GM19372 (cell line): ENCODE measurements at regions not wholly inside any gene's neighbourhood (a gene's known extent, or its start where the extent isn't known, plus 50 kb on each side); places are given as distances from the start of the nearest gene placed in this dataset.

Experiments
- ATAC-seq: cut with Tn5 transposase; IDR thresholded peaks from one replicate; pipeline ENCODE4 v1.9.1; 2021; ENCODE audit warnings: mild to moderate bottlenecking, low read depth, moderate library complexity; ENCODE audit not compliant: unreplicated experiment

DNA sequence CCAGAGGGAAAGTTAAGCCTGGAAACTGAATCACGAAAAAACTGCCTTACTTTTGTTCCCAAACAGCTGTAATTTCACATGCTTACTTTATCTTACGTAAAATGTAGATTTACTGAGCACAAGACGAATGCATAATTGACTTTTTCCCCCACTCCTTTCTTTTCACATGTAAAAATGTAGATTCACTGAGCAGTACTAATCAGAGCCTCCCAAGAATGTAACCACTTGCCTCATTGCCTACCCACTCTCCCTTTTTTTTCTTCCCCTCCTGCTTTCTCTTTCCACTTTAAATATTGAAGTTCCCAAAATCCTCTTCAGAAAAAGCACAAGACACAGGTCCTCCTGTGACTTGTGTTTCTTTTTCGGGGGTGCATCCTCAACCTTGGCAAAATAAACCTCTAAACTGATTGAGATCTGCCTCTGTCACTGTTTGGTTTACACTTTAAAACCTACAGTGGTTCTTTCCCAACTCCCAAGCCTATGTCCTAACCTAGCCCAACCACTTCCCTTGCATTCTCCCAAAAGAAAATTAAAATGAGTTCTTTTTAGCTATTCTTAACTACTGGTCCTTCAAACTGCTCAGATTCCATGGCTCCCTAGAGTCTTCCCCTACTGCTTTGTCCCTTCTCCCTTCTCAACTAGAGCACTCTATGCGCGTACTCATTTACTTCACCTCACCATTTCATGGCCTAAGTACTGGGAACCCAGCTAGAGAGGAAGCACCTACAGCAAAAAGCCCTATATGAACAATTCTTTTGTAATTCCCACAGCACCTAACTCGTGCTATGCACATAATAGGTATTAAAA, 236.6 kb upstream of the MKLN1 start:
- no peak for ATAC-seq

- ATAC-seq = no peak
Measured at GRCh38 chr7:131094685-131095084, 233.0 kb upstream of the MKLN1 start.

DNA sequence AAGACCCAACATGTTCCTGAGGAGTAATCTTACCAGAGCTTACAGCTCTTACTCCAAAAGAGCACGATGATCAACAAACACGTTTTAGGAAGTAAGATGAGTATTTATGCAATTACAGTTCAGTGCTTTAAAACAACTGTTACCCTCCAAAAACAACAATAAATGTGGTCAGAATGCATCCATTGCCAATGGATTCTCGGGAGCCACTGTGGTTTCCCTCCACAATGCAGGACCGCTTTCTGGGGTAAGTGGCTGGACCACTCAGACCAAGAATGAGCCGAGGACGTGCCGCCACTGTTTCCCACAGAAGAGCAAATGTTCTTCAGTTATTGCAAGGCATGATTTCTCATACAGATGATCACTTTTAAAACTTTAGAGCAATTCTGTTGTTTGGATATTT, 232.3 kb upstream of the MKLN1 start:
- ATAC-seq = no peak

DNA sequence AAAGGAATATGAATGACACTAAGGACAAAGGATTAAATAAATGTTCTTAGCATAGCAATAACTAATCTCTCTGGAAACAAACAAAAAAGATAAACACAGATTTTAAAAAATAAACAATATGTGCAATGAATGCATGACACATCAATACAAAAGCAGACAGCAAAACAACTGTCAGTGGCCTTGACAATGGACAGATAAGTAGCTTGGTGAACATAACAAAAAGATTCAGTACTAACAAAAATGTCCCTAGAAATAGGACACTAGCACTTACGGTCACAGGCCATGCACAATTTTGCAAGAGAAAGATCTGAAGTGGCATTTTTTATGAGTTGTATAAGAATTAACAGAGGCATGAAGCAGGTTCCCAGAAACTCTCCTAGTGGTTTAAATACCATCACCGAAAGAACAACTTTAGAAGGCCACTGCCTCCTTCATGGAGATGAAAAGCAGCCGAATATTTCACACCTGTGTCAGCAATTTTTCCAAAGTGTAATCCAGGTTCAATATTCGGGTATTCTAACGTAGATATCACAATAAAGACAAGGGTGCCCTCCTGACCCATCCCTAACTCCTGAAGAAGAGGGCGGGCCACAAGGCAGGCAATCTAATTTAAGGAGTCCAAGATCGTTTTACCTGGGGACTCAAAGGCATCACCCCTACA, 231.3 kb upstream of the MKLN1 start:
- no peak for ATAC-seq

DNA sequence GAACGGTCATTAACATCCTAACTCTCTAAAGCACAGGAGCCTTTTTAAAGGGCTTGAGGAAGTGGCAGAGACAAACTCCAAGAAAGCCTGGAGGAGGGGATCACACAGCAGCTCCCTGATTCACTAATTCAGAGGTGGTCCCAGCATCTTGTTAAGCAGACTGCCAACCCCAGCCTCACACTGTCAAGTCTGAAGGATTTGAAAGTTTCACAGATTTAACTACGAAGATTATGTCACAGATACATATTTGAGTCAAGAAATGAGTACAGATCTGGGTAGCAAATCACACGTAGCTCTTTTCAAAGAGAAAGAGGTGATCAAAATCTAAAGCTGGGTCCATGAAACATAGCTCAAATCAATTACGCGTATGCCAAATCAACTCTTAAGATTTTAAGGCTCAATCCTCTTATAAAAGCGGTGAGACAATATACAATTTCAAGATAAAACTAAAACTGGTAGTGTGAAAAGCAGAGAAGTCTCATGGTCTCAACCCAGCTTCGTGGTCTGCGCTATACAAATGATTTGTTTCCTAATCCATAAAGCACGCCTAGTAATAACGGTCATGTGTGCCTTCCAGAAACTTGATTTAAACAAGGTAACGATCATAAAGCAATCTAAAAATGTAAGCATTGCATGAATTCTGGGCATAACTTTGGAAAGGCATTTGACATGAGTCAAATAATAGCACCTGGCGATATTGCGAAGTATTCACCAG, 229.9 kb upstream of the MKLN1 start:
- no peak for ATAC-seq

DNA sequence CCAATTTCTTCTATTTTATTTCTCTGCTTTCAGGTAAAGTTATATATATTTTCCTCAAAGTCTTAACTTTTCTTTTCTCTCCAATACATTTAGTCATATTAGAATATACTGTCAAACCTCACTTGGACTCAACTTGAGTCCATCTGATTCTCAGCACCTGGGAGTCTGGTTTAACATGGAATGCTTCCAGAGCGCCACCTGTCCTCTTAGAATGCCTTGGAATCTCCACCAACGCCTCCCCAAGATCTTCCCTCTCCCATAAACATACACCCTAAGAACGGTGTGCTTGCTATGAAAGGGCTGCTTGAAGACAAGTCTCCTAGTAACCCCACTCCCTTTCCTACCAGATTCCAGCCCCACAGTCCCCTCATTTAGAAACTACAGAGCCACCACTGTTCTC, 229.1 kb upstream of the MKLN1 start:
- no peak for ATAC-seq

DNA sequence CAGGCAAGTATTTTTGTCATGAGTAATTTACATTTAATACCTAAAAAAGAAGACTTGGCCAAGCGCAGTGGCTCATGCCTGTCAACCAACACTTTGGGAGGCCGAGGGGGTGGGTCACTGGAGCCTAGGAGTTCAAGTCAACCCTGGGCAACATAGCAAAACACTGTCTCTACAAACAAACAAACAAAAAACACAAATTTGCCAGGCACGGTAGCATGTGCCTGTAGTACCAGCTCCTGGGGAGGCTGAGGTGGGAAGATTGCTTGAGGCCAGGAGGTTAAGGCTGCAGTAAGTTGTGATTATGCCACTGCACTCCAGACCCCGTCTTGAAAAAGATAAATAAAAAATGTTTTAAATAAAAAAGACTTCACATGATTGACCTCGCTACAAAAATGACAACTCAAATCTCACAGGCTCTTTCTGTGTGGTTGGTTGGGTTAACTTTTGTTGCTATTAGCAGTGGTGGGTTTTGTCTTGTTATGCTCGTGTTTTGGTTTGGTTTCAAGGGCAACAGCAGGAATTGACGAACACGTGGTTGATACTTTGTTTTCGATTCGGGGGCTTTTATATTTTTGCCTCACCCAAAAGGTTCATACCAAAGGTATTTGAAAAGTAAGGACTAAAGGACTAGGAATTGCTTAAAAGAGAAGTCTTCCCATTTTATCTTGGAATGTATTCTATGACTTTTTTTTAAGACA, 227.2 kb upstream of the MKLN1 start:
- ATAC-seq = no peak

- no peak for ATAC-seq
Measured at GRCh38 chr7:131103997-131104396, 223.7 kb upstream of the MKLN1 start.

DNA sequence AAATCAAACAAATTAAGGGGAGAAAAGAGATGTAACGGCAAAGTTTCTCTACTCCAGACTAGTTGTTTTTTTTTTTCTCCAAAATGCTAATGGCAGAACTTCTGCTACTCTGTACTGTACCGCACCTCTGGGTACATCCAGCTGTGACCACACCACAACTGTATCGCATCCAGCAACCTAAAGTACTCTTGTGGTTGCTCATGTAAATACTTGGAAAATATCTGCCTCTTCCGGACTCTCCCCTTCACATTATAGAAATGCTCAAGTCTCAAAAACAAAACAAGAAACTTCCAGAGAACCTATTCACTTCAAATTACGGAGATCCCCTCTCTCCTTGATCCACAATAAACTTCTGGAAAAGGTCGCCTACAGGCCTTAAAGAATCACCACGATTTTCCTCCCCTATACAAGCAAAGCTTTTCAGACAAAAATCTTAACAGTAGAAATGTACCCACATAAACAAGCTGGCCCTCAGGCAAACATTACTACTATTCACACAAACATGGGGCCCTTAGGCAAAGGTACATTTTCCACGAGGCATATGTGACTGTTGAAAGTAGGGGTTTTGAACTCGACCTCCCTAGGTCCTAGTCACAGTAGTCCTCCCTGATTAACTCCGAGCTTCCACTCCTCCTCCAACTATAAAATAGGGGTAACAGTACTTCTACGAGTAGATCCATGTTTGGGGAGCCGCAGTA, 222.9 kb upstream of the MKLN1 start:
- no peak for ATAC-seq

- ATAC-seq = peak; percentile 5
Measured at GRCh38 chr7:131105294-131105798, 222.3 kb upstream of the MKLN1 start.

- ATAC-seq = peak; percentile 43
Measured at GRCh38 chr7:131105799-131106680, 221.6 kb upstream of the MKLN1 start.

DNA sequence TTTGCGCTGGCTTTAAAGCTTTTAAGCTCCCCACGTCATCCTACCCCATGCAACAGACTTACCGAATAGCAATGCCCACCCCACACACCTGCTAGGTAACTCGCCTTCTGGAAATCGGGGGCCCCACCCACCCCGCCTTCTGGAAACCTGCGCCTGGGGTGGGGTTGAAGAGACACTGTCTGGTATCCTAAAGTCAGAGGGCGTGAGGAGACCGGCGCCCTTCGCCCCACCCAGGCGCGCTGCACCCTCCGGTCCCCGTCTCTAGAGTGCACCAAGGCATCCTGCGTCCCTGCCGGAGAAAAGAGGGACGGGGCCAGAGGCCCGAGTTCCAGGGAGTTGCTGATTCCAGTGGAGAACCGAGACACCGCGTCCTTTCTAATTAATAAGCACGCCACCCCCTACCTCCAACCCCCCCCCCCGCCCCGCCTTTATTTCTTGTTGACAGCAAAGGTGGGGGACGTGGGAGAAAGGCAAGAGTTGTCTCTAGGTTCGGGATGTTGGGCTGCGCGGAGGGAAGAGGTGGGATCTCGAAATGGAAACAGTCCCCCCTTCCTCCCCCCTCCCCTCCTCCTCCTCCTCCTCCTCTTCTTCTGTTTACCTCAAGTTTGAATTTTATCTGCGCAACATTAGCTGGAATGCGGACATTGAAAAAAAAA, 220.9 kb upstream of the MKLN1 start:
- ATAC-seq = no peak

DNA sequence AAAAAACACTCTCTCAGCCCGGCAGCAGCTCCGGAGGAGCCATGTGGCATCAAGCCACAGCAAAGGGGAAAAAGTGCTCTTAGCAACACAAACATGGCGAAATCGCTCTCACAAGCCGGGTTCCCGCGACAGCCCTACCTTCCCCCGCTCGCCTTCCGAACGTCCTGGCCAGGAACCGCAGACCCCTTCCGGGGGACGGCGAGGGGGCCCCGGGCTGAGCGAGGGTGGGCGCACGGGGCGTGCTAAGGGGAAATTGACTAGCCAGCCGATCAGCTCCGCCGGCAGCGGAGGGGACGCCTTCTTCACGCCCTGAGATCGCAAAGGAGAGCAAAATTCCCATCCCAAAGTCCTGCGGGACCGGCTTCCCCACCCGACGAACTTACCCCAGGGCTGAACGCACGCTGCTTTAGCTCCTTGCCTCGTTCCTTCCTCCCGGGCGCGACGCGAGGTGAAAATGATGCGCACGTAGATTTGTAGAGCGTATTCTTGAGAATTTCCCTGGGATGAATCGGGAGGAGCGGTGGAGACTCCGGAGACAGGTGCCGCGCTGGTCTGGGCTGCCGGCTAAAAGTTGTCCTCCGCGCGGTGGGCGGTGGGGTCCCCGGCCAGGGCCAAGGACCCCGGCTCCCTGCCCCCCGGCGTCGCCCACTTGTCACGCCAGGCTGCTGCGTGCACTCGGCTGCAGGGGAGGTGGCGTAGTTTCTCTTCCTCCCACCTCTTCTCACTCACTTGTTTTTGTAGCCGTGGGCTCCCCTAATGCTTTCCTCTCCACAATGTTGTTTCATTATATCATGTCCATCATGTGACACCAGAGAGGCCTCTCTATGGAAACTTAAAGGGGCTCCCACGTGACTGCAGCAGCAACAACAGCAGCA, 220.1 kb upstream of the MKLN1 start:
- ATAC-seq = peak; percentile 51

DNA sequence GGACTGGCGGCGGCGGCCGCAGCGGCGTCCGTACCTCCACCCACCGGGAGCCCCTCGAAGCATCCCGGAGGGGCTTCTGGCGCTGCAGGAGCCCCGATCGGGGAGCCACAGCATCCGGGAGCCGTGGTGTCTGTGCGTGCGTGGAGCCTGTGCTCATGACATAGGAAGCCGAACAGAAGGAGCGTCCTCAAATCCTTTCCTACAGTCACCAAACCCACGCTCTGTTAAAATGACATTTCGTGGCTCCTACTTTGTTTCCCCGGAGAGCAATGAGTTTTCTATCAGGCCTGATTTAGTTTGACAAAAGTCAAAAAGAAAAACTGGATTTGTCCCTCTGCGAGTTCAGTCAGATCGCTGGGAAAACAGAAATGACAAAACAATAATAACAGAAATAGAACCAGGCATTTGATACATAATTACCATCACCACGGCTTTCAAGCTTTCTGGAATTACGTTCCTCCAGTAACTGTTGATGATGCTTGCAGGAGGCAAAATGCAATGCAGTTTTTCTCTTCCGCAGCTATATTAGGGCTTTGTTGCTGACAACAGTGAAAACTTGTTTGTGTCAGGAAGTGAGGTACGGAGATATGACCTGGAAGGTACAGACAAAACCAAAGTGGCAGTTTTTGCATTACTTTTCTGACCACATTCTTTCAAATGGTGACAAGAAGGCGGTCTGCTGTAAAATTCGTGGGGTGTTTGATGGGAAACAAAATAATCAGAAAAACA, 219.3 kb upstream of the MKLN1 start:
- no peak for ATAC-seq

GRCh38 chr7:131109011-131109758, 218.5 kb upstream of the MKLN1 start:
- ATAC-seq = no peak

- no peak for ATAC-seq
Measured at GRCh38 chr7:131109759-131110296, 217.8 kb upstream of the MKLN1 start.
